Neutrophil (primary cell): ENCODE measurements at regions not wholly inside any gene's neighbourhood (a gene's known extent, or its start where the extent isn't known, plus 50 kb on each side); places are given as distances from the start of the nearest gene placed in this dataset.

Source experiments
- H3K27ac ChIP-seq: fragments of 200-600 bp; sonication (generic); 2 replicates; pipeline ENCODE4 v1.5.1; 2016; ENCODE audit warnings: mild to moderate bottlenecking, moderate library complexity
- H3K27me3 ChIP-seq: fragments of 200-600 bp; sonication (generic); 2 replicates; pipeline ENCODE4 v1.6.0; 2016; ENCODE audit warnings: mild to moderate bottlenecking
- H3K36me3 ChIP-seq: fragments of 200-600 bp; sonication (generic); 2 replicates; pipeline ENCODE4 v1.5.1; 2017
- H3K4me1 ChIP-seq, 2 experiments: fragments of 200-600 bp in 1 of 2; sonication (generic) in 1 of 2; 1 replicate in 1 of 2; 2 replicates in 1 of 2; pipeline versions ENCODE4 v1.5.1 to v1.6.1; 2013 to 2016; ENCODE audit warnings: low read depth in 1 of 2, low read length in 1 of 2, mild to moderate bottlenecking in 1 of 2, moderate library complexity in 1 of 2; ENCODE audit not compliant: control insufficient read depth in 1 of 2, insufficient read depth in 1 of 2
- H3K4me3 ChIP-seq, 2 experiments: fragments of 200-600 bp in 1 of 2; sonication (generic) in 1 of 2; 1 replicate in 1 of 2; 2 replicates in 1 of 2; pipeline ENCODE4 v1.5.1; 2013 to 2016; ENCODE audit warnings: low read depth in 1 of 2, low read length in 1 of 2, mild to moderate bottlenecking in 1 of 2, moderate library complexity in 1 of 2
- H3K9me3 ChIP-seq: fragments of 200-600 bp; sonication (generic); 2 replicates; pipeline ENCODE4 v1.5.1; 2016
- CTCF ChIP-seq: fragments of 200-600 bp; sonication (generic); IDR thresholded peaks from 2 replicates; pipeline ENCODE4 v1.5.1; 2016; ENCODE audit warnings: antibody characterized with exemption

DNA sequence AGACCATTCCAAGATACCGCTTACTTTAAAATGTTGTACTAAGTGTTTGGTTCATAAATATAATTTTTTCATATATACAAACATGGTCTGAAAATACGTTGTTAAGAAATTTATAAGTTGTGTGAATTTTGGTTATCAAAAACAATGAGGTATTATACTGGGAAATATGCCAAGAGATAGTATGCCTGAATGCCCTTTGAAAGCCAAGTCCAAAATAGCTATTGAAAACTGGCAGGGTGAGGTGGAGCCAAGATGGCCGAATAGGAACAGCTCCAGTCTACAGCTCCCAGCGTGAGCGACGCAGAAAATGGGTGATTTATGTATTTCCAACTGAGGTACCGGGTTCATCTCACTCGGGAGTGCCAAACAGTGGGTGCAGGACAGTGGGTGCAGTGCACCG lies 533.5 kb downstream of the ZNF608 start:
- H3K36me3 ChIP-seq = no peaks in the 10 kb centered on the region
- H3K27me3 ChIP-seq = no peaks in the 10 kb centered on the region
- no peak for TF ChIP-seq CTCF
- no peak overlapping the region for H3K4me3 ChIP-seq
- no peak overlapping the region for H3K27ac ChIP-seq
- no peaks in the 10 kb centered on the region for H3K9me3 ChIP-seq
- H3K4me1 ChIP-seq = no peaks in the 10 kb centered on the region

DNA sequence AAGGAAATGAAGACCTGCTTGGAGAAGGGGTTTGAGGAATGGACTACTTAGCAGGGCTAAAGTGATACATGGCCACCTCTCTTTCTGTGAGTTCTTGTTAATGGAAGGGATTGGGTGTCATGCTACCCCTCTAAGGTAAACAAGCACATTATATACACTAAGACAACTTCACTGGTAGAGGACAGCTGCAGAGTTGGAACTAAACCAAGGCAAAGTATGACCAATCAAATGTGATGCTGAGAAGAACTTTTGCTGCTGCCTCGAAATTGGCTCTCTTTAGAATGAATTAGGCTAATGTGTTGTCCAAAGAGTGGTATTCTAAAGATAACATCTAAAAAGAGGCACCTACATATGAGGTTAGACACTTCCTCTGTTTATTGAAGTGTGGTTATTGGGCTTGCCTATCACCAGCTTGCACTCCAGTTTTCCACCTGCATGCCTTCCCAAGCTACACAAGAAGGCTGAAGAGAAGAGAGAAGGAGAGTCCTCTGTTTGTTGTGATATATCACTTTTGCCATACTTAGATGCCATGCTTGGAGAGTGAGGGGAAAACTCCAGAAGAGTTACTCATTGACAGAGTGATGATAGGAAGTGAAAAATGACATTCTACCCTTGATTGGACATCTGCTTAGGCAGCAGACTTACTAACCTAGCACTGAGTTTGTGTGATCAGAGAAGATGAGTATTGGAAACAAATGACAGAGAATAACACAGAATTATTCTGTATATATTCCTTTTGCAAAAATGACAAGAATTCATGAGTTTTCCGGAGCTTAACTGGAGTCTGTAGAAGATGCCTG lies 536.1 kb downstream of the ZNF608 start:
- Histone ChIP-seq H3K4me1 (no peaks in the 10 kb centered on the region), H3K4me3 (no peak overlapping the region), H3K27me3 (no peaks in the 10 kb centered on the region), H3K9me3 (no peaks in the 10 kb centered on the region), H3K27ac (no peak overlapping the region), H3K36me3 (no peaks in the 10 kb centered on the region)
- TF ChIP-seq CTCF = no peak

GRCh38 chr5:124207118-124207517 lies 539.3 kb downstream of the ZNF608 start:
- H3K9me3 ChIP-seq = no peaks in the 10 kb centered on the region
- TF ChIP-seq CTCF = no peak
- no peaks in the 10 kb centered on the region for H3K27me3 ChIP-seq
- H3K27ac ChIP-seq = no peak overlapping the region
- H3K36me3 ChIP-seq = no peaks in the 10 kb centered on the region
- no peak overlapping the region for H3K4me3 ChIP-seq
- no peaks in the 10 kb centered on the region for H3K4me1 ChIP-seq

- Histone ChIP-seq H3K27ac (no peak overlapping the region), H3K4me3 (no peak overlapping the region), H3K36me3 (no peaks in the 10 kb centered on the region), H3K9me3 (no peaks in the 10 kb centered on the region), H3K27me3 (no peaks in the 10 kb centered on the region), H3K4me1 (no peaks in the 10 kb centered on the region)
- TF ChIP-seq CTCF = no peak
Observed at GRCh38 chr5:124206540-124206939, 539.9 kb downstream of the ZNF608 start.

DNA sequence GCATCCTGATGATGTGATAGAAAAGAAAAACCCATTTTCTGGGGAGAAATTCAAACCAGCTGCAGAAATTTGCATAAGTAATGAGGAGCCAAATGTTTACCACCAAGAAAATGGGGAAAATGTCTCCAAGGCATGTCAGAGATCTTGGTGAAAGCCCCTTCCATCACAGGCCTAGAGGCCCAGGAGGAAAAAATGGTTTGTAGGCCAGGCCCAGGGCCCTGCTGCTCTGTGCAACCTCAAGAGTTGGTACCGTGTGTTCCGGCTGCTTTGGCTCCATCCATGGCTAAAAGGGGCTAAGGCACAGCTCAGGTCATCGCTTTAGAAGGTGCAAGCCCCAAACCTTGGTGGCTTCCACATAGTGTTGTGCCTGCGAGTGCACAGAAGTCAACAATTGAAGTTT lies 543.1 kb downstream of the ZNF608 start:
- H3K9me3 ChIP-seq = no peaks in the 10 kb centered on the region
- TF ChIP-seq CTCF = no peak
- no peaks in the 10 kb centered on the region for H3K27me3 ChIP-seq
- no peak overlapping the region for H3K4me3 ChIP-seq
- H3K36me3 ChIP-seq = no peaks in the 10 kb centered on the region
- H3K27ac ChIP-seq = no peak overlapping the region
- H3K4me1 ChIP-seq = no peaks in the 10 kb centered on the region
